ENCODE measurements at regions not wholly inside any gene's neighbourhood (a gene's known extent, or its start where the extent isn't known, plus 50 kb on each side); places are given as distances from the start of the nearest gene placed in this dataset.

GRCh38 chr20:11777387-11778205 lies 140.1 kb upstream of the BTBD3 start:
- H3K4me1 Mint-ChIP-seq: no peaks in the 10 kb centered on the region
- POLR2A ChIA-PET: no interaction called here

GRCh38 chr20:11778206-11778570 lies 139.5 kb upstream of the BTBD3 start:
- H3K27me3 Mint-ChIP-seq: no peaks in the 10 kb centered on the region
- no peak for DNase-seq
- ChIA-PET CTCF (no interaction called here), POLR2A (no interaction called here)
- no peaks in the 10 kb centered on the region for H3K9me3 Mint-ChIP-seq
- no peak overlapping the region for H3K27ac Mint-ChIP-seq
- no peak overlapping the region for H3K4me3 Mint-ChIP-seq
- H3K4me1 Mint-ChIP-seq: no peaks in the 10 kb centered on the region
- no peaks in the 10 kb centered on the region for H3K36me3 Mint-ChIP-seq (ENCODE audit: low read depth)

More at GRCh38 chr20:11777387-11778205, 140.1 kb upstream of the BTBD3 start:
- Mint-ChIP-seq H3K27me3 (no peaks in the 10 kb centered on the region), H3K4me3 (no peak overlapping the region), H3K9me3 (peaks cover under 1% of the 10 kb centered on the region), H3K27ac (no peak overlapping the region), H3K36me3 (ENCODE audit: low read depth) (no peaks in the 10 kb centered on the region)
- CTCF ChIA-PET: no interaction called here
- no peak for DNase-seq

- Mint-ChIP-seq H3K27me3 (no peaks in the 10 kb centered on the region), H3K27ac (no peak overlapping the region), H3K36me3 (ENCODE audit: low read depth) (no peaks in the 10 kb centered on the region), H3K4me3 (no peak overlapping the region), H3K4me1 (no peaks in the 10 kb centered on the region), H3K9me3 (no peaks in the 10 kb centered on the region)
- ChIA-PET CTCF (no interaction called here), POLR2A (no interaction called here)
- DNase-seq: no peak
Observed at GRCh38 chr20:11780765-11781369, 136.8 kb upstream of the BTBD3 start.

- ChIA-PET POLR2A (no interaction called here), CTCF (no interaction called here)
- no peak for DNase-seq
- Mint-ChIP-seq H3K27ac (no peak overlapping the region), H3K4me3 (no peak overlapping the region), H3K4me1 (no peaks in the 10 kb centered on the region), H3K36me3 (ENCODE audit: low read depth) (no peaks in the 10 kb centered on the region), H3K27me3 (no peaks in the 10 kb centered on the region), H3K9me3 (no peaks in the 10 kb centered on the region)
Observed at GRCh38 chr20:11783102-11783850, 134.4 kb upstream of the BTBD3 start.

GRCh38 chr20:11785885-11786507 lies 131.7 kb upstream of the BTBD3 start:
- CTCF ChIA-PET: no interaction called here

GRCh38 chr20:11790046-11790445 lies 127.6 kb upstream of the BTBD3 start:
- no peaks in the 10 kb centered on the region for H3K4me1 Mint-ChIP-seq
- no peaks in the 10 kb centered on the region for H3K9me3 Mint-ChIP-seq
- H3K36me3 Mint-ChIP-seq (ENCODE audit: low read depth): no peaks in the 10 kb centered on the region
- ChIA-PET CTCF (interaction anchor here (0.6 kb wide), 1 partner anchor 52 kb away, joined by 3 read pairs; no protein-coding TSS in a partner anchor), POLR2A (no interaction called here)
- no peaks in the 10 kb centered on the region for H3K27me3 Mint-ChIP-seq
- H3K4me3 Mint-ChIP-seq: no peak overlapping the region
- DNase-seq: no peak
- H3K27ac Mint-ChIP-seq: no peak overlapping the region

More at GRCh38 chr20:11785885-11786507, 131.7 kb upstream of the BTBD3 start:
- Mint-ChIP-seq H3K9me3 (no peaks in the 10 kb centered on the region), H3K27ac (no peak overlapping the region), H3K36me3 (ENCODE audit: low read depth) (no peaks in the 10 kb centered on the region), H3K27me3 (no peaks in the 10 kb centered on the region), H3K4me3 (no peak overlapping the region), H3K4me1 (no peaks in the 10 kb centered on the region)
- POLR2A ChIA-PET: no interaction called here
- DNase-seq: no peak

- H3K27me3 Mint-ChIP-seq: no peaks in the 10 kb centered on the region
- ChIA-PET CTCF (no interaction called here), POLR2A (no interaction called here)
- H3K27ac Mint-ChIP-seq: no peak overlapping the region
- H3K36me3 Mint-ChIP-seq (ENCODE audit: low read depth): no peaks in the 10 kb centered on the region
- no peaks in the 10 kb centered on the region for H3K9me3 Mint-ChIP-seq
- no peaks in the 10 kb centered on the region for H3K4me1 Mint-ChIP-seq
- H3K4me3 Mint-ChIP-seq: no peak overlapping the region
- DNase-seq: no peak
Observed at GRCh38 chr20:11791316-11791715, 126.4 kb upstream of the BTBD3 start.

- Mint-ChIP-seq H3K27me3 (no peaks in the 10 kb centered on the region), H3K36me3 (ENCODE audit: low read depth) (no peaks in the 10 kb centered on the region), H3K4me1 (no peaks in the 10 kb centered on the region), H3K4me3 (no peak overlapping the region), H3K27ac (no peak overlapping the region), H3K9me3 (no peaks in the 10 kb centered on the region)
- CTCF ChIA-PET: no interaction called here
- POLR2A ChIA-PET: no interaction called here
- no peak for DNase-seq
Observed at GRCh38 chr20:11791835-11792567, 125.7 kb upstream of the BTBD3 start.

- POLR2A ChIA-PET: no interaction called here
- H3K4me3 Mint-ChIP-seq: no peak overlapping the region
- H3K4me1 Mint-ChIP-seq: no peaks in the 10 kb centered on the region
- no peak overlapping the region for H3K27ac Mint-ChIP-seq
- H3K9me3 Mint-ChIP-seq: no peaks in the 10 kb centered on the region
- CTCF ChIA-PET: no interaction called here
- no peak for DNase-seq
- no peaks in the 10 kb centered on the region for H3K36me3 Mint-ChIP-seq (ENCODE audit: low read depth)
- no peaks in the 10 kb centered on the region for H3K27me3 Mint-ChIP-seq
Observed at GRCh38 chr20:11792568-11792953, 125.1 kb upstream of the BTBD3 start.

GRCh38 chr20:11794525-11794924 lies 123.2 kb upstream of the BTBD3 start:
- CTCF ChIA-PET: no interaction called here
- POLR2A ChIA-PET: no interaction called here
- no peaks in the 10 kb centered on the region for H3K27me3 Mint-ChIP-seq
- H3K4me1 Mint-ChIP-seq: no peaks in the 10 kb centered on the region
- H3K27ac Mint-ChIP-seq: no peak overlapping the region
- H3K4me3 Mint-ChIP-seq: no peak overlapping the region
- no peak for DNase-seq
- H3K36me3 Mint-ChIP-seq (ENCODE audit: low read depth): no peaks in the 10 kb centered on the region
- no peaks in the 10 kb centered on the region for H3K9me3 Mint-ChIP-seq

- Mint-ChIP-seq H3K27me3 (no peaks in the 10 kb centered on the region), H3K36me3 (ENCODE audit: low read depth) (no peaks in the 10 kb centered on the region), H3K4me3 (no peak overlapping the region), H3K9me3 (no peaks in the 10 kb centered on the region), H3K4me1 (no peaks in the 10 kb centered on the region), H3K27ac (no peak overlapping the region)
- ChIA-PET CTCF (no interaction called here), POLR2A (no interaction called here)
- DNase-seq: no peak
Observed at GRCh38 chr20:11795071-11795615, 122.5 kb upstream of the BTBD3 start.

GRCh38 chr20:11796026-11796425 lies 121.7 kb upstream of the BTBD3 start:
- CTCF ChIA-PET: no interaction called here

More at GRCh38 chr20:11796026-11796425, 121.7 kb upstream of the BTBD3 start:
- Mint-ChIP-seq H3K36me3 (ENCODE audit: low read depth) (no peaks in the 10 kb centered on the region), H3K27me3 (no peaks in the 10 kb centered on the region), H3K4me1 (no peaks in the 10 kb centered on the region), H3K27ac (no peak overlapping the region), H3K9me3 (no peaks in the 10 kb centered on the region), H3K4me3 (no peak overlapping the region)
- no peak for DNase-seq
- POLR2A ChIA-PET: no interaction called here

Data from activated CD4-positive, alpha-beta T cell treated with anti-CD3 and anti-CD28 coated beads, Interleukin-2, amount 10 ng/mL, durations not matched to agents 7 days and 5 days (primary cell).